ENCODE measurements at regions not wholly inside any gene's neighbourhood (a gene's known extent, or its start where the extent isn't known, plus 50 kb on each side); places are given as distances from the start of the nearest gene placed in this dataset.

- no peak for TF ChIP-seq CTCF (optimal IDR thresholded peaks at IDR 0.05 in 1 of 3, IDR thresholded peaks at IDR 0.05 in 1 of 3, conservative IDR thresholded peaks at IDR 0.05 in 1 of 3; ENCODE audit: extremely low read depth in 1 of 3, insufficient read depth in 2 of 3, low read length in 3 of 3)
- TF ChIP-seq EZH2 (IDR thresholded peaks at IDR 0.05; ENCODE audit: low read length), result no peak
Observed at GRCh38 chr10:3886191-3886590, 101.2 kb upstream of the KLF6 start.

Data from keratinocyte (primary cell).